ENCODE measurements at regions not wholly inside any gene's neighbourhood (a gene's known extent, or its start where the extent isn't known, plus 50 kb on each side); places are given as distances from the start of the nearest gene placed in this dataset.

- TF ChIP-seq CTCF (IDR thresholded peaks at IDR 0.05; ENCODE audit: borderline replicate concordance, insufficient read depth, low read depth, low read length) = no peak
- H3K4me3 ChIP-seq (ENCODE audit: low read depth, low read length) = no peak overlapping the region
Measured at GRCh38 chr3:188940573-188940932, 231.2 kb upstream of the TPRG1 start.

DNA sequence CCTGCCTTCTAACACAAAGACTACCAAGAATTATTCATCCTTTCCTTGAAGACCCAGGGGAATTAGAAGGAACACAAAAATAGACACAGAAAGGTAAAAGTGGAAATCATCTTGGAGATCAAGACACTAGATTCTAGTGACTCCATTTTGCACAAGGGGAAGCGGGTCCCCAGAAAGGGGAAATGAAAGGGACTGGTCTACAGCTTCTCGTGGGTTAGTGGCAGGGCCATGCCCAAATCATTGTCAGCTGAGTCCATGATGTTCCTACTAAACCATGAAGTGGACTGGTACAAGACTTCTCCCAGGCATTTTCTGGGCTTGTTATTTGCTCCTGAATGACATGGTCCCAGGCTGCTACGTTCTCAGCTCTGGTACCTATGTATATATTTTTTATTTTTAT is 230.7 kb upstream of the TPRG1 start:
- H3K4me3 ChIP-seq (ENCODE audit: low read depth, low read length) = no peak overlapping the region
- TF ChIP-seq CTCF (IDR thresholded peaks at IDR 0.05; ENCODE audit: borderline replicate concordance, insufficient read depth, low read depth, low read length) = no peak

- no peak for TF ChIP-seq CTCF (IDR thresholded peaks at IDR 0.05; ENCODE audit: borderline replicate concordance, insufficient read depth, low read depth, low read length)
- H3K4me3 ChIP-seq (ENCODE audit: low read depth, low read length) = no peak overlapping the region
Measured at GRCh38 chr3:188942191-188942590, 229.6 kb upstream of the TPRG1 start.

- no peak overlapping the region for H3K4me3 ChIP-seq (ENCODE audit: low read depth, low read length)
- TF ChIP-seq CTCF (IDR thresholded peaks at IDR 0.05; ENCODE audit: borderline replicate concordance, insufficient read depth, low read depth, low read length) = no peak
Measured at GRCh38 chr3:188943591-188943990, 228.2 kb upstream of the TPRG1 start.

- TF ChIP-seq CTCF (IDR thresholded peaks at IDR 0.05; ENCODE audit: borderline replicate concordance, insufficient read depth, low read depth, low read length) = no peak
- H3K4me3 ChIP-seq (ENCODE audit: low read depth, low read length) = no peak overlapping the region
Measured at GRCh38 chr3:188944108-188944507, 227.7 kb upstream of the TPRG1 start.

GRCh38 chr3:188946351-188947240 is 225.2 kb upstream of the TPRG1 start:
- no peak overlapping the region for H3K4me3 ChIP-seq (ENCODE audit: low read depth, low read length)
- TF ChIP-seq CTCF (IDR thresholded peaks at IDR 0.05; ENCODE audit: borderline replicate concordance, insufficient read depth, low read depth, low read length) = no peak

Measured in GM12875 (cell line).